Gastrocnemius medialis (tissue), 4 donors: ENCODE measurements at regions not wholly inside any gene's neighbourhood (a gene's known extent, or its start where the extent isn't known, plus 50 kb on each side); places are given as distances from the start of the nearest gene placed in this dataset.

Experiments used
- POLR2A ChIP-seq, 2 donors: fragments of 450-650 bp; IDR thresholded peaks; one replicate each; pipeline ENCODE4 v1.6.1; 2017; ENCODE audit warnings: antibody characterized with exemption in 2 of 2, mild to moderate bottlenecking in 2 of 2, moderate library complexity in 2 of 2
- TF ChIP-seq, protein P1 (sequence below), 5 experiments: fragments of 450-650 bp in 3 of 5; fragments of 200-600 bp in 2 of 5; sonication (generic) in 2 of 5; IDR thresholded peaks in 4 of 5; conservative IDR thresholded peaks in 1 of 5; 1 replicate in 4 of 5; 2 replicates in 1 of 5; pipeline ENCODE4 v1.5.1; 2016 to 2019; ENCODE audit warnings: antibody characterized with exemption in 5 of 5, mild to moderate bottlenecking in 3 of 5, moderate library complexity in 3 of 5

DNA sequence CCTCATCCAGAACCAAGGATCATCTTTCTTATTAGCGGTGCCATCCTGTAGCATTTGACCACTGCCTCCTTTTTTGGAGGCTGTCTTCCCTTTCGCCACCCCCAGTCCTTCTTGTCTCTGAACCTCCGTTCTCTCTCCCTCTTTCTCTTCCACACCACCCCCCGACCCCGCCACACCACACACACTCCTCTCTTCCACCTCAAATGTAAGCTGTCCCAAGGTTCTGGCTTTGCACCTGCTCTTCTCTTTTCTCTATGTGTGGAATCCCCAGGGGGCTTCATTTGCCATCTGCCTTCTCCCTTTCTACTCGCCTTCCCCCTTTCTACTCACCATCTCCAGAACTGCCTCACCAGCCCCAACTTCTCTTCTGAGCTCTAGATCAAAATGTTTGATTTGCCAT is 111.3 kb upstream of the CDYL start:
- TF ChIP-seq, protein P1, sequence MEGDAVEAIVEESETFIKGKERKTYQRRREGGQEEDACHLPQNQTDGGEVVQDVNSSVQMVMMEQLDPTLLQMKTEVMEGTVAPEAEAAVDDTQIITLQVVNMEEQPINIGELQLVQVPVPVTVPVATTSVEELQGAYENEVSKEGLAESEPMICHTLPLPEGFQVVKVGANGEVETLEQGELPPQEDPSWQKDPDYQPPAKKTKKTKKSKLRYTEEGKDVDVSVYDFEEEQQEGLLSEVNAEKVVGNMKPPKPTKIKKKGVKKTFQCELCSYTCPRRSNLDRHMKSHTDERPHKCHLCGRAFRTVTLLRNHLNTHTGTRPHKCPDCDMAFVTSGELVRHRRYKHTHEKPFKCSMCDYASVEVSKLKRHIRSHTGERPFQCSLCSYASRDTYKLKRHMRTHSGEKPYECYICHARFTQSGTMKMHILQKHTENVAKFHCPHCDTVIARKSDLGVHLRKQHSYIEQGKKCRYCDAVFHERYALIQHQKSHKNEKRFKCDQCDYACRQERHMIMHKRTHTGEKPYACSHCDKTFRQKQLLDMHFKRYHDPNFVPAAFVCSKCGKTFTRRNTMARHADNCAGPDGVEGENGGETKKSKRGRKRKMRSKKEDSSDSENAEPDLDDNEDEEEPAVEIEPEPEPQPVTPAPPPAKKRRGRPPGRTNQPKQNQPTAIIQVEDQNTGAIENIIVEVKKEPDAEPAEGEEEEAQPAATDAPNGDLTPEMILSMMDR (IDR thresholded peaks at IDR 0.05 in 4 of 5, conservative IDR thresholded peaks at IDR 0.05 in 1 of 5), result no peak
- no peak for TF ChIP-seq POLR2A (IDR thresholded peaks at IDR 0.05)
